HepG2 (cell line): ENCODE measurements at regions not wholly inside any gene's neighbourhood (a gene's known extent, or its start where the extent isn't known, plus 50 kb on each side); places are given as distances from the start of the nearest gene placed in this dataset.

ENCODE experiments used
- ATAC-seq: fragments of 200-7000 bp; cut with Tn5 transposase; 3 replicates; pipeline ENCODE4 v1.9.1; 2020; ENCODE audit warnings: mild to moderate bottlenecking, moderate library complexity
- BruUV-seq: library from RNA; stranded (reverse); fragments of 400-500 nt; replicated peaks from 2 replicates; lab custom pipeline; 2021; lab: Mats Ljungman, UMichigan
- CTCF ChIA-PET: fragments of 300-600 bp; formaldehyde crosslinking; extraction: SDS; loops from one replicate; lab custom pipeline; 2021; ENCODE audit warnings: low total read pairs, inconsistent platforms, low intra/inter-chr PET ratio; lab: Yijun Ruan, JAX
- POLR2A ChIA-PET: fragments of 350-600 bp; sonication (Branson Sonifier 250); formaldehyde crosslinking; loops from one replicate; lab custom pipeline; 2020; ENCODE audit warnings: antibody characterized with exemption, inconsistent platforms; lab: Yijun Ruan, JAX
- DNase-seq: peaks from one replicate; pipeline ENCODE4 v3.0.0-alpha.2; 2015; ENCODE audit warnings: low spot score
- FAIRE-seq: peaks from 3 replicates; lab custom pipeline; 2011; peaks lifted over from hg19 to GRCh38; lab: Jason Lieb, UNC
- H2AFZ ChIP-seq: one replicate; pipeline ENCODE4 v1.6.1; 2011; ENCODE audit warnings: low read length, inconsistent platforms
- H3K27ac ChIP-seq: fragments of 300-600 bp; 3 replicates; pipeline ENCODE4 v1.8.0; 2011; ENCODE audit warnings: mixed run types, mild to moderate bottlenecking, mixed read lengths, low read length, inconsistent platforms; ENCODE audit not compliant: insufficient read depth; ENCODE audit errors: extremely low read length
- H3K27me3 ChIP-seq, 2 experiments: fragments of 200-600 bp in 1 of 2; 2 replicates in 1 of 2; 3 replicates in 1 of 2; pipeline versions ENCODE4 v1.6.0 to v1.8.0; 2011; ENCODE audit warnings: low read length in 2 of 2, mild to moderate bottlenecking in 2 of 2, moderate library complexity in 2 of 2, inconsistent platforms in 1 of 2; ENCODE audit not compliant: insufficient read depth in 2 of 2, control insufficient read depth in 1 of 2
- H3K36me3 ChIP-seq, 2 experiments: fragments of 200-600 bp in 1 of 2; replicated peaks in 1 of 2; 2 replicates in 1 of 2; 3 replicates in 1 of 2; pipeline versions ENCODE4 v1.5.1 to v1.8.0; 2011; ENCODE audit warnings: low read length in 2 of 2, inconsistent platforms in 1 of 2; ENCODE audit not compliant: insufficient read depth in 2 of 2, control insufficient read depth in 1 of 2
- H3K4me1 ChIP-seq: 2 replicates; pipeline ENCODE4 v1.5.1; 2012; ENCODE audit warnings: low read length, inconsistent platforms; ENCODE audit not compliant: insufficient read depth
- H3K4me2 ChIP-seq: 2 replicates; pipeline ENCODE4 v1.6.0; 2011; ENCODE audit warnings: low read depth, low read length, inconsistent platforms
- H3K4me3 ChIP-seq, 3 experiments: fragments of 200-600 bp in 1 of 3; sonication (generic), shearing (Covaris generic) in 1 of 3; replicated peaks in 1 of 3; 2 replicates each; pipeline ENCODE4 v1.5.1; 2011 to 2016; ENCODE audit warnings: low read length in 3 of 3, inconsistent platforms in 2 of 3, low read depth in 2 of 3, mild to moderate bottlenecking in 2 of 3, control low read depth in 1 of 3, mixed read lengths in 1 of 3; ENCODE audit not compliant: insufficient read depth in 1 of 3
- H3K79me2 ChIP-seq: one replicate; pipeline ENCODE4 v1.6.1; 2011; ENCODE audit warnings: low read length, inconsistent platforms; ENCODE audit not compliant: insufficient read depth
- H3K9ac ChIP-seq: 2 replicates; pipeline ENCODE4 v1.6.0; 2011; ENCODE audit warnings: mild to moderate bottlenecking, low read depth, low read length, inconsistent platforms; ENCODE audit not compliant: insufficient read depth
- H3K9me3 ChIP-seq: 2 replicates; pipeline ENCODE4 v1.5.1; 2012; ENCODE audit warnings: mild to moderate bottlenecking, low read length
- H4K20me1 ChIP-seq: 2 replicates; pipeline ENCODE4 v1.6.0; 2011; ENCODE audit warnings: inconsistent platforms, mild to moderate bottlenecking, low read length, moderate library complexity; ENCODE audit not compliant: insufficient read depth
- E2F1 ChIP-seq: sonication (generic); formaldehyde crosslinking; IDR thresholded peaks from 2 replicates; pipeline ENCODE4 v1.5.0; 2020; ENCODE audit warnings: missing genetic modification reagents
- GPBP1L1 ChIP-seq: sonication (generic); formaldehyde crosslinking; IDR thresholded peaks from 2 replicates; pipeline ENCODE4 v1.5.0; 2020; ENCODE audit warnings: mild to moderate bottlenecking, missing genetic modification reagents
- HIC2 ChIP-seq: sonication (generic); formaldehyde crosslinking; IDR thresholded peaks from 2 replicates; pipeline ENCODE4 v1.9.0; 2022; ENCODE audit warnings: low read depth, missing genetic modification reagents
- KDM3A ChIP-seq: IDR thresholded peaks from 2 replicates; pipeline ENCODE4 v1.6.1; 2018; ENCODE audit warnings: low read depth, missing compliant biosample characterization
- KDM5A ChIP-seq: fragments of 200-600 bp; sonication (generic); IDR thresholded peaks from 2 replicates; pipeline ENCODE4 v1.7.0; 2018; ENCODE audit warnings: antibody characterized with exemption, mild to moderate bottlenecking, low read length, borderline replicate concordance
- RCOR2 ChIP-seq: IDR thresholded peaks from 2 replicates; pipeline ENCODE4 v1.6.1; 2016; ENCODE audit warnings: missing biosample characterization, missing genetic modification reagents
- TARDBP ChIP-seq: sonication (generic); formaldehyde crosslinking; IDR thresholded peaks from 2 replicates; pipeline ENCODE4 v1.8.0; 2022; ENCODE audit warnings: mild to moderate bottlenecking, missing genetic modification reagents
- ZBTB25 ChIP-seq: IDR thresholded peaks from 2 replicates; pipeline ENCODE4 v1.6.1; 2018; ENCODE audit warnings: missing genetic modification reagents
- ZMYM2 ChIP-seq: sonication (generic); formaldehyde crosslinking; IDR thresholded peaks from 2 replicates; pipeline ENCODE4 v1.8.0; 2022; ENCODE audit warnings: mild to moderate bottlenecking, missing genetic modification reagents
- ZNF224 ChIP-seq: sonication (generic); formaldehyde crosslinking; IDR thresholded peaks from 2 replicates; pipeline ENCODE4 v1.5.0; 2020; ENCODE audit warnings: mild to moderate bottlenecking, missing genetic modification reagents
- ZNF30 ChIP-seq: sonication (generic); formaldehyde crosslinking; IDR thresholded peaks from 2 replicates; pipeline ENCODE4 v1.5.0; 2020; ENCODE audit warnings: mild to moderate bottlenecking, missing genetic modification reagents
- ZNF567 ChIP-seq: sonication (generic); formaldehyde crosslinking; IDR thresholded peaks from 2 replicates; pipeline ENCODE4 v1.8.1; 2023; ENCODE audit warnings: mild to moderate bottlenecking, missing genetic modification reagents, borderline replicate concordance
- ZNF710 ChIP-seq: sonication (generic); formaldehyde crosslinking; IDR thresholded peaks from 2 replicates; pipeline ENCODE4 v1.5.0; 2020; ENCODE audit warnings: mild to moderate bottlenecking, missing genetic modification reagents, borderline replicate concordance
- ZNF790 ChIP-seq: sonication (generic); formaldehyde crosslinking; IDR thresholded peaks from 2 replicates; pipeline ENCODE4 v1.8.0; 2022; ENCODE audit warnings: missing genetic modification reagents, mild to moderate bottlenecking, borderline replicate concordance
- ZNF83 ChIP-seq: sonication (generic); formaldehyde crosslinking; IDR thresholded peaks from 2 replicates; pipeline ENCODE4 v1.4.0; 2020; ENCODE audit warnings: missing genetic modification reagents, mild to moderate bottlenecking, borderline replicate concordance
- WGBS: methylation state at CpG from one replicate; pipeline ENCODE4 v1.1.6; 2017; ENCODE audit warnings: low lambda C conversion rate; 5-methylcytosine and 5-hydroxymethylcytosine counted together
- in situ Hi-C: cut with HindIII; loops from 2 replicates; pipeline ENCODE4 v1.10.0; 2017; ENCODE audit warnings: low pct_unique_long_range_greater_than_20kb; ENCODE audit not compliant: extremely low pct_ligation_motif_present
- intact Hi-C: fragments of 100-400 bp; cut with micrococcal nuclease; formaldehyde crosslinking; loops from one replicate; pipeline ENCODE4 v1.10.0; 2022; ENCODE audit not compliant: unreplicated experiment

GRCh38 chr7:98711945-98712344, 94.9 kb downstream of the NPTX2 start:
- CTCF ChIA-PET: no interaction called here
- Histone ChIP-seq H3K36me3 (no peaks in the 10 kb centered on the region), H2AFZ (no peak overlapping the region), H3K4me1 (no peaks in the 10 kb centered on the region), H3K27ac (no peak overlapping the region), H4K20me1 (no peaks in the 10 kb centered on the region), H3K79me2 (no peaks in the 10 kb centered on the region), H3K9ac (no peak overlapping the region), H3K4me3 (no peak overlapping the region), H3K27me3 (peaks cover 0 to 20% of the 10 kb centered on the region in 2 experiments; a peak in 3 of 5 replicates), H3K4me2 (no peak overlapping the region), H3K9me3 (no peaks in the 10 kb centered on the region)
- POLR2A ChIA-PET: no interaction called here
- WGBS: 3% methylated on average over 5 of the region's 10 CpGs
- ATAC-seq: no peak
- TF ChIP-seq ZNF83 (CRISPR knock-in tag) (no peak), RCOR2 (CRISPR knock-in tag) (no peak), ZNF710 (no peak), ZNF567 (CRISPR knock-in tag) (no peak), ZMYM2 (CRISPR knock-in tag) (no peak), ZBTB25 (CRISPR knock-in tag) (no peak), TARDBP (CRISPR knock-in tag) (no peak), ZNF224 (CRISPR knock-in tag) (no peak), HIC2 (CRISPR knock-in tag) (no peak), E2F1 (CRISPR knock-in tag) (no peak), ZNF790 (CRISPR knock-in tag) (no peak), KDM3A (CRISPR knock-in tag) (no peak), GPBP1L1 (CRISPR knock-in tag) (no peak), ZNF30 (CRISPR knock-in tag) (no peak), KDM5A (no peak)
- no peak for FAIRE-seq
- in situ Hi-C loops (no loop called here), intact Hi-C loops (no loop called here)
- DNase-seq: no peak
- no TSS peak for BruUV-seq
